ENCODE measurements at regions not wholly inside any gene's neighbourhood (a gene's known extent, or its start where the extent isn't known, plus 50 kb on each side); places are given as distances from the start of the nearest gene placed in this dataset.
"Not testable (repeated sequence)": the region's sequence is repeated elsewhere in the genome, so short reads cannot be mapped to it uniquely, and the experiment has no call there.

DNA sequence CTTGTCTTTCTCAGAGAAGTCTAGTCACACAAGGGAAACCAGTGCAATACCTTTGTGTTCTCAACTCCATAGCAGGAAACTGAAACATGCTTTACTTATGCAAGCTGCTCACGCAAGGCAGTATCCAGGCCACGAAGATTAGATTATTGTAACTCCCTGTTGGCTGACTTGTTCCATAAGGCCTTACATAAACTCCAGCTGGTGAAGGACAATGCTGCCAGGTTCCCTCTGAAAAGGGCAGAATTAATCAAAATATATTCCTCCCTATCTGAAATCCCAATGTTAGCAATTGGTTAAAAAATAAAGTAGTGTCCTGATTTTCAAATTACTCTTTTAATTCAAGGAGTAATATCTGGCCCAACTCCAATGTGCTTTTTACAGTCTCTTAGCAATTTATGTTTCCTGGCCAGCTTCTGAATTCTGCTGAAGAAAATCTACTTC is 966.6 kb downstream of the HACE1 start:
- intact Hi-C loops (cut with DNase I), result no loop called here
- DNase-seq (ENCODE audit: low spot score), result no peak

DNA sequence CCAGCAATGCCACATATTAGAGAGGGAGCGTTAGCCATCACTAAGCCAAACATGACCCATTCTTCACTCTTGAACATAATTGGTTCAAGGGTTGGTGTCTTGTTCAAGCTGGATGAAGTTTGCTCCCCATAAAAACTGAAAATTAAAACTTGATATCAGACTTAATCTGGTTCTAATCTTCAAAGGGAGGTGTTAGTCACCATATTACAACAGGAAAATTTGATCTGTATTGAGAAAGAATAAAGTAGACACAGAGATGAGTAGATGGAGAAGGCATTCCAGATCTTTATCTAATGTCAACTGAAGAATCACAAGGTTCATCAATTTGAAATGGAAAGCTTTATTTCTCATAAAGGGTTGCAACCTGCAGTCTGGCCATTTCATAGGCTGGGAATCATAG is 972.8 kb downstream of the HACE1 start:
- intact Hi-C loops (cut with DNase I), result no loop called here
- no peak for DNase-seq (ENCODE audit: low spot score)

DNA sequence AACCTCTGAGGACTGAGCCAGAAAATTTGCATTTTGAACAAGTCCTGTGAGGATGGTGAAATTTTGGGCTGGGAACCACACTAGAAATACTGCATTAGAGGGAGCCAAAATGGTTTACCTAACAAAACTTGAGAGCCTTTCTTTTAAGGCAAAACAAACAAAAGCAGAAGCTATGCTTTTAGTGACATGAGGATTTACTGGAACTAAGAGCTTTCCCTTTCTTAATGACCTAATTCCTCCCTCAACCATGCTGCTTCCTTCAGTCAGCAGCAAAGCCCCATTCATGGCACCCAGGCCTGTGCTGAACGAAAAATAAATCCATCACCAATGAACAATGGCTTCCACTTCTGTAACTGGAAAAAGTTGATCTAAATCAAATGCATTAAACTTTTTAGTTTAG is 974.3 kb downstream of the HACE1 start:
- intact Hi-C loops (cut with DNase I), result no loop called here
- no peak for DNase-seq (ENCODE audit: low spot score)

DNA sequence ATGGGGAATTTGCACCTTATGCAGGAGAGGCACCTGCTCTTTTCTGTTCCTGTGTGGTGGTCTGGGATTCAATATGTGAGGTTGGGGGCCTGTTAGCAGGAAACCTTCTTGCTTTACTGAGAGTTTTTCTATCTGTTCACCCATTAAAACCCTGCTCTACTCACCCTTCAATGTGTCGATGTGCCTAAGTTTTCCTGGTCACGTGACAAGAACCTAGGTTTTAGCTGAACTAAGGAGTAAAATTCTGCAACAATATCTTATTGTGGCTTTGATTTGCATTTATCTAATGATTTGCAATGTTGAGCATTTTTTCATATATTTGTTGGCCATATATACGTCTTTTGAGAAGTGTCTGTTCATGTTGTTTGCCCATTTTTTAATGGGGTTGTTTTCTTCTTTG is 979.9 kb downstream of the HACE1 start:
- DNase-seq (ENCODE audit: low spot score), result no peak
- intact Hi-C loops (cut with DNase I), result no loop called here

DNA sequence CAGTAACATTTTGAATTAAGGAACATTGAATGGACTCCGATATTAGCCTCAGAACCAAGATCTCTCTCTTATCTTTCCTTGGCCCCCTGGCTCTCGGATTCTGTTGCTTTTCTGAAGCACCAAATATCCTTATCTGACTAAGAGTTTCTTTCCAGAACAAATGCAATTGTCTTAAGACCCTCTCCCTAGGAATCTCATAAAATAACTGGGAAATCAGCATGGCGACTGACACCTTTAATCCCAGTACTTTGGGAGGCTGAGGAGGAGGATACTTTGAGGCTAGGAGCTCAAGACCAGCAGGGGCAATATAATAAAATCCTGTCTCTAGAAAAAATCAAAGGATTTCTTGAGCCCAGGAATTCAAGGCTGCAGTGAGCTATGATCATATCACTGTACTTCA is 984.5 kb downstream of the HACE1 start:
- intact Hi-C loops (cut with DNase I), result no loop called here
- DNase-seq (ENCODE audit: low spot score), result no peak

DNA sequence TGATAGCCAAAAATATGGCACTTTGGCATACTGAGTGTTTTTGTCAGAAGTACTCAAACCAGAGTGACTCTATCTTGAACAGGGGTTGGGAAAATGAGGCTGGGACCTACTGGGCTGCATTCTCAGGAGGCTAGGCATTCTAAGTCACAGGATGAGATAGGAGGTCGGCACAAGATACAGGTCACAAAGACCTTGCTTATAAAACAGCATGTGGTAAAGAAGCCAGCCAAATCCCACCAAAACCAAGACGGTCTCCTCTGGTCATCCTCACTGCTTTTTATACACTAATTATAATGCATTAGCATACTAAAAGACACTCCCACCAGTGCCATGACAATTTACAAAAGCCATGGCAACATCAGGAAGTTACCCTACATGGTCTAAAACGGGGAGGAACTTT is 985.1 kb downstream of the HACE1 start:
- no peak for DNase-seq (ENCODE audit: low spot score)
- intact Hi-C loops (cut with DNase I), result no loop called here

DNA sequence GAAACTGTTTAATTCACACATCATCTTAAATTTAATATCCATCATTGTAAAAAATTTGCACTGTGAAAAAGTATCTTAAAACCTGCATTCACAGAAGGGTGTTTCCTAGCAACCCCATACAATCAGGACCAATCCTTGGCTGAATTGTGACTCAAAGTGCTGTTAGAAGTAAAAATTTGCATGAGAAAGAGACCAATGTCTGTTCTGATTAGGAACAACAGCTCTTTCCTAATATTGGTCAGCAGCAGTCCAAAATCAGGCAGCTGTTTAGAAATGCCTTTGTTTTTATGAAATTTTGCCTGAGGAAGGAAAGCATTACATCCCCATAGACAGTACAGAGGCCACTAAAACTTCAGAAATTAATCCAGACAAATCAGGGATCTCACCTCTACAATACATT is 987.0 kb downstream of the HACE1 start:
- no peak for DNase-seq (ENCODE audit: low spot score)
- intact Hi-C loops (cut with DNase I), result no loop called here

DNA sequence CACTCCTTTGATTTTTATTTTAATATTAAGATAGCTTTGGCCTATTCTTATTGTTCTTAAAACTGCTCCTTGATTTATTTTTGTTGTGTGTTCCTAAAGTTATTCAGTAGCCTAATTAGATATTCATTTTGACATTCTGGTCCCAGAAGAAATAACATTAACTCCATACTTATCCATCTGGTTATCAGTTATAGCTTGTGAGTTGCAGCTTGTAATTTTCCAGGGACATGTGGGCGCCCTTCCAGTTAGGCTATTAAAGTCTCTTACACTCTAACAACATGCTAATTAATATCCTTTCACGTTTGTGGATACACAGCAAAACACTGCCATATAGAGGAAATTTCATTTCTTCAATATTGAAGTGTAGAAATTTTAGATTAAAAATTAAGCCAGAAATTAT is 987.5 kb downstream of the HACE1 start:
- intact Hi-C loops (cut with DNase I), result no loop called here
- DNase-seq (ENCODE audit: low spot score), result no peak

DNA sequence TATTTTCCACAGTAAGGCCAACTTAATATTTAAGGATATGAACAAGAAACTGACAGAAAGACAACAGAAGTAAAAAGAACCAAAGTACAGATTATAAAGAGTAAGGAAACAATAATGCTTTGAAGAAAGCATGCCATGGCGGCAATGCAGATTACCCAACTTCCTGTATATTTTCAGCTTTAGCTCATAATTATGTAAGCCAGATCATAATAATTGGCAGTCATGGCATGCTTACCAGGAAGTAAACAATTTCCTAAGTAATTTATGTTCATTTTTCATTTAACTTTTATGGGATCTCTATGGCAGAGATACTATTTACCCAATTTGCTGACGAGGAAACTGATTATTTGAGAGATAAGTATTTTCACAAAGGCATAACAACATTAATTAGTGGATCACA is 988.7 kb downstream of the HACE1 start:
- intact Hi-C loops (cut with DNase I), result no loop called here
- DNase-seq (ENCODE audit: low spot score), result no peak

DNA sequence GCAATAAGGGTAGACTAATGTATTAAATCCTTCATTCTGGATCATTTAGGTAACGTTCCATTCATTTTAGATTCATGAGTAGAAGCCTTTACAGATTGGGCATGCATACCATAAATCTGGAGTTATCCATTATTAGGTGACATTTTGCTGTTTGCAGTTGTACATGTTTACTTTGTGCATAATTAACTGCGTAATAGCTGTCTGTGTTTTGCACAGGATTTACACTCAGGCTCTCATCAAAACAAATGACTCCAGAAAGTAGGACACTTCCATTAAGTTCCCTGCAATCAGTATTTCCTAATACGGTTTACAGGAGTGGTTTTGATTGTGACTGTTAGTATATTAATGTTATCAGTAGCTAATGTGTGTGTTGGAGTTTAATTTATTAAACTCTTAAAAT is 997.4 kb downstream of the HACE1 start:
- DNase-seq (ENCODE audit: low spot score), result no peak
- intact Hi-C loops (cut with DNase I), result no loop called here

DNA sequence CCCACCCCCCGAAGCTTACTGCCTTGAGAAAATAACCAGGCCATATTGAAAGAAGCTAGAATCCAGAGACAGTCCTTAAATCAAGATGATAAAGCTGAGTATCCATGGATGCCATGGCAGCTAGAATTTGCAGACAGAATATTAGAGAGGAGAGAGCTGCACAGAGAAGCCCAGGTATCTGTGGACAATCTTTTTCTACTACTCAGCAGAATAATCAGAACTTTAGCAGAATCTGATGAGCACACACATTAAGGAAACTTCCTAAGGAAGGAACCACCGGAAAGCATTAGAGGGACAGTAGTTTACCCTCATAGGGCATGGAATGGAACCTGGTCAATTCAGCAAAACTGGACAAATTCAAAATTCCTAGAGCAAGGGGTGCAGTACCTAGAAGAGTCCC is 1001.7 kb downstream of the HACE1 start:
- no peak for DNase-seq (ENCODE audit: low spot score)
- intact Hi-C loops (cut with DNase I), result no loop called here

DNA sequence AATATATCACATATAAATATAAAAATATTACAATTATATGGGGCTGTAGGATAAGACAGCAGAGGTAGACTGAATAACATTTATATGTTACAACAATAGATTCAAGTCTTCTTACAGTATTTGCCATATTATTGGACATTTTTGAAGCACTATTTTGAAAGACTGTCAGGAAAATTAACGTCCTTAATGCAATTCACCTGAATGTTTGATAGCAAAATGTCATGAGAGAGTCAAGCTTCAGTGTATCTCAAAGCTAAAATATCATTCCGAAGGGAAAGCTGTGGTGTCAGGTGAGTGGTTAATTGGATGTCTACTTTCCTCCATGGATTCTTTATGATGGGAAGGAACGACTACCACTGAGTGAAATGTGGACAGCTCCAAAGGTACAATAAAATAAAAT is 1004.0 kb downstream of the HACE1 start:
- no peak for DNase-seq (ENCODE audit: low spot score)
- intact Hi-C loops (cut with DNase I), result no loop called here

DNA sequence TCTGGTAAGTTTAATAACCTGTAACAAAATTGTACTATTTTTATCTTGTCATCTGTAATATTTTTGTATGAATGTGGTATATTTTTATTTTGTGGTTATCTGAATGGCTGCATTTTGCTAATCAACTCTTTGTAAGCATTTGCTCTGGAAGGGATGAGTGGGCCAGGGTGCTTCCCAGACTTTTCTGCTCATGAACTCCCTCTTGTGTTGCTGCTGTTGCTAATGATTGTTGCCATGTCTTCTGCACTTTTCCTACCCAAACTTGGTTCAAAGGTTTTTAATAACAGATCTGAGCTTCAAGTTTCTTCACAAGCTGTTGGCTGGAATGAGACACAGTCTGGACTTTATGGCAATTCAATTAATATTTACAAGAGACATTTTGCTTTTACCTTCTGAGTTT is 1005.7 kb downstream of the HACE1 start:
- intact Hi-C loops (cut with DNase I), result no loop called here
- DNase-seq (ENCODE audit: low spot score), result no peak

DNA sequence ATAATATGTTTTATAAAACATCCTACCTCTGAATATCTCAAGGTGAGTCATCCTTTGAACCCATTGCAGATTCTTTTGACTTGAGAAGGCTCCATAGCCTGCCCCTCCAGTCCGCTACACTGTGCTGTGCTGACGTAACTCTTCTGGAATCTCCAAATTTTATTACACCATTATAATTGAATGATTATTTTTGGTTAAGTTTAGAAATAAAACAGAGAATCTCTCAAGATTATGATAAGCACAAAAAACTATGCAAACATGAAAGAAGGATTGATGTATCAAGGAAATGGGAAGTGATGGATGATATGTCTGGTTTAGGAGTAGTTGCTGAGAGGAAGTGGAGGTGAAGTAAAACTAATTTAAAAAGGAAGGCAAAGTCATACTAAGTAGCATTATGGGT is 1021.3 kb downstream of the HACE1 start:
- intact Hi-C loops (cut with DNase I), result no loop called here
- no peak for DNase-seq (ENCODE audit: low spot score)

DNA sequence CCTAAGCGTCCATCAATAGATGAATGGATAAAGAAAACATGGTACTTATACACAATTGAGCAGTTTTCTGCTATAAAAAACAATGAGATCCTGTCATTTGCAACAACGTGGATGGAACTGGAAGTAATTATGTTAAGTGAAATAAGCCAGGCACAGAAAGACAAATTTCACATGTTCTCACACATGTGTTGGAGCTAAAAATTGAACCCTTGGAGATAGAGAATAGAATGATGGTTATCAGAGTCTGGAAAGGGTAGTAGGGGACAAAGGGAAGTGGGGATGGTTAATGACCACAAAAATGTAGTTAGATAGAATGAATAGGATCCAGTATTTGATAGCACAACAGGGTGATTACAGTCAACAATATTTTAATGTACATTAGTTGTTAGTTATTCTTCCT is 1033.5 kb downstream of the HACE1 start:
- no peak for DNase-seq (ENCODE audit: low spot score)
- intact Hi-C loops (cut with DNase I), result no loop called here

DNA sequence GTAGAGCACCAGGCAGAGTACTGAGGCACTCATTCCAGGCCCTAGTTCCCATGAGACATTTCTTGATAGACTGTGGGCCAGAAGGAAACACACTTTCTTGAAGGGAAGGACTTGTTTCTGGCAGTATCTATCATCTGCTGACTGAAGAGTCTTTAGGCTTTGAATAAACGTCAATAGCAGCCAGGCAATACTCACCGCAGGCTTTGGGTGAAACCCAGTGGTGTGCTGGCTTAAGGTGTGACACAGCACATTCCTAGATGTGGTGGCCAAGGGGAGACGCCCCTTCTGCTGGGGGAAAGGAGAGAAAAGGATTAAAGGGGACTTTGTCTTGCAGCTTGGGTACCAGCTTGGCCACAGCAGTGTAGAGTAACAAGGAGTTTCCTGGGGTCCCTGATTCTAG is 1039.6 kb downstream of the HACE1 start:
- no peak for DNase-seq (ENCODE audit: low spot score)
- intact Hi-C loops (cut with DNase I), result no loop called here

DNA sequence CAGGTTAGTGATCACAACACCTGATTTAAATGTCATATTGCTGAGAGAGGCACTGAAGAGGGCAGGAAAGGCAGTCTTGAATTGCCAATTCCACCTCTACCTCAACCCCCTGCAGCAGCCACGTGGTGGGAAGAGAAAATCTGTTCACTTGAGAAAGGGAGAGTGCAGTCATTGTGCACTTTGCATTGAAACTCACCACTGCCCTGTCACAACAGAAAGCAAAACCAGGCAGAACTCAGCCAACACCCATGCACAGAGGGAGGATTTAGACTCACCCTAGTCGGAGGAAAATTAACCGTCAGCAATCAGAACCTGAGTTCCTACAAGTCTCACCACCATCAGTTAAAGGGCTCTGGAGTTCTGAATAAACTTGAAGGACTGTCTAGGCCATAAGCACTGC is 1040.2 kb downstream of the HACE1 start:
- DNase-seq (ENCODE audit: low spot score), result no peak
- intact Hi-C loops (cut with DNase I), result no loop called here

DNA sequence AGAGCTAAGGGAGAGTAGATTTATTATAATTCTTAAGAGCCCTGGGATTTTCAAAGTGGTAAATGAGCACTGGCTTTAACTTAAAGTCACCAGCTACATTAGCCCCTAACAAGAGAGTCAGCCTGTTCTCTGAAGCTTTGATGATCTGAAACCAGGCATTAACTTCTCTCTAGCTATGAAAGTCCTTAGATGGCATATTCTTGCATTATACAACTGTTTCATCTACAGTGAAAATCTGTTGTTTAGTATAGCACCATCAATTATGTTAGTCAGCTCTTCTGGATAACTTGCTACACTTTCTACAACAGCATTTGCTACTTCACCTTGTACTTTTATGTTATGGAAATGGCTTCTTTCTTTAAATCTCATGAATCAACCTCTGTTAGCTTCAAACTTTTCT is 1046.7 kb downstream of the HACE1 start:
- intact Hi-C loops (cut with DNase I), result no loop called here
- no peak for DNase-seq (ENCODE audit: low spot score)

DNA sequence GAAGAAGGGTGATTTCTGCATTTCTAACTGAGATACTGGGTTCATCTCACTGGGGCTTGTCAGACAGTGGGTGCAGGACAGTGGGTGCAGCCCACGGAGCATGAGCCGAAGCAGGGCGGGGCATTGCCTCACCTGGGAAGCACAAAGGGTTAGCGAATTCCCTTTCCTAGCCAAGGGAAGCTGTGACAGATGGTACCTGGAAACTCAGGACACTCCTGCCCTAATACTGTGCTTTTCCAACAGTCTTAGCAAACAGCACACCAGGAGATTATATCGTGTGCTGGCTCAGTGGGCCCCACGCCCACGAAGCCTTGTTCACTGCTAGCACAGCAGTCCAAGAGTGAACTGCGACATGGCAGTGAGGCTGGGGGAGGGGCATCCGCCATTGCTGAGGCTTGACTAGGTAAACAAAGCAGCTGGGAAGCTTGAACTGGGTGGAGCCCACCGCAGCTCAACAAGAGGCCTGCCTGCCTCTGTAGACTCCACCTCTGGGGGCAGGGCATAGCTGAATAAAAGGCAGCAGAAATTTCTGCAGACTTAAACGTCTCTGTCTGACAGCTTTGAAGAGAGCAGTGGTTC is 1057.7 kb downstream of the HACE1 start:
- DNase-seq (ENCODE audit: low spot score); intact Hi-C loops (cut with DNase I): not testable (repeated sequence)

DNA sequence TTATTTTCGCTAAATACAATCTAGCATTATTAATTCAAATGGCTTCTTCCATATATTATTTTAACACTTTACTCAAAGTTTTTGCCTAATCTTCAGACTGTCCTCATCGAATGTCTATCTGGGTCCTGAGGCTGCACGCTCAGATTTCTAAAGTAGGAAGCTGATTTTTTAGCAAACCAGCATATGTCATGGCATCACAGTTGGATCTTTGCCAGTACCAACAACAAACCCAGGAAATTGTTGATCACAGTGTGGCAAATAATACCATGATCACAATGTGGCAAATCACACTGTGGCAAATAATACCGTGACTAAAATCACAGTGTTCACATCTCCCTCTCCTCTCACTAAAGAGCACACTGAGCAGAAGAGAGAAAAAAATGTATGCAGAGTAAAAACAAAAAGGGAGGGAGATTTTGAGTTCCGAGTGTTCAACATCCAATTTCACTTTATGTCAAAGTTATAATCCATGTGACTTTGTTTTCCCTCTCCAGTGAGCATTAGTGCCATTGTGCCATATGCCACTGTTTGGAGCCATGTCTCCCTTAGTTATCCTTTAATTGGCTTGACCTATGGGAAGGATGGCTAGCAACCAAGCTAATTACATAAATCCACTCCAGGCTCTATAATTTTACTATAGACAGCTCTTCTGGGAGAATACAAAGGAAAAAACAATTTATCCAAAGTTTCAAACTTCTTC is 1059.6 kb downstream of the HACE1 start:
- intact Hi-C loops (cut with DNase I), result no loop called here
- no peak for DNase-seq (ENCODE audit: low spot score)

DNA sequence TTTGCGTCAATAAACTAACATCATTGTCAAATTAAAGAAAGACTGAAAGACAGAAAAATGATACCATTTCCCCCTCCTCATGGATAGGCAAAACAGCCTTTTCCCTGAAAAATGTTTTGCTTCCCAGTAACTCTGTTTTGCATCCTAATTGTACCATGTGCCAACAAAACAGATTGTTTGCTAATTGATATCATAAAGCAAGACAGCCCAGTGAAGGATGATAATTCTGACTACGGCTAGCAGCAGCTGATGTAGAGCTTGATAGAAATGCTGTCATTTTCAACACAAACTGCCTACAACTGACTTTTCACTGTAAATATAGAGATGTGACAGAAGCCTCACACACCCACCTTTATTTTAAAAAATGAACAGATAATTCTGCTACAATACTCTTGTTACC is 1061.6 kb downstream of the HACE1 start:
- DNase-seq (ENCODE audit: low spot score), result no peak
- intact Hi-C loops (cut with DNase I), result no loop called here

DNA sequence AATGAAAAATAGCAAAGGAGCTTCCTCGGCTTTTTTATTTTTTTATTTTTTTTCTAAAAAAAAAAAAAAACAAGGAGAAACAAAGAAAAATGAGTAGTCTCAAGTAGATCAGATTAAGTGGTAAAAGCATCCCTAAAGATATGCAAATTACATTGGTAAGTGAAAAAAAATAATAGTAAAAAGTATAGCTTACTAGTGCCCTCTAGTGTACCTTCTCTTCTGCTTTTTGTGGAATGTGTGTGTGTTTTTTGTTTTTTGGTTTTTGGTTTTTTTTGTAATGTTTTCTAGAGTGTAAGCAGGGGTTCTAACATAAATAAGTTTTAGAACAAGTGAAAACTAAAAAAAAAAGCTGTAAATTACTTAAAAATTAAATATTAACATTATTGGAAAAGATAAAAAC is 1062.0 kb downstream of the HACE1 start:
- intact Hi-C loops (cut with DNase I), result no loop called here

More for the DNA sequence above, 1062.0 kb downstream of the HACE1 start:
- no peak for DNase-seq (ENCODE audit: low spot score)
